OCI-LY7 (cell line): ENCODE measurements at regions not wholly inside any gene's neighbourhood (a gene's known extent, or its start where the extent isn't known, plus 50 kb on each side); places are given as distances from the start of the nearest gene placed in this dataset.

Experiments
- EZH2phosphoT487 ChIP-seq: fragments of 200-600 bp; sonication (generic); IDR thresholded peaks from 2 replicates; pipeline ENCODE4 v1.6.1; 2018; ENCODE audit warnings: low read depth, borderline replicate concordance, mild to moderate bottlenecking, mixed run types, antibody characterized with exemption, low read length, moderate library complexity, mixed read lengths
- TF ChIP-seq, protein P1 (sequence below): fragments of 200-600 bp; sonication (generic); conservative IDR thresholded peaks from 2 replicates; pipeline ENCODE4 v1.5.1; 2014; ENCODE audit warnings: mild to moderate bottlenecking, antibody characterized with exemption, low read length, moderate library complexity, mixed read lengths

- no peak for TF ChIP-seq EZH2phosphoT487
- TF ChIP-seq, protein P1, sequence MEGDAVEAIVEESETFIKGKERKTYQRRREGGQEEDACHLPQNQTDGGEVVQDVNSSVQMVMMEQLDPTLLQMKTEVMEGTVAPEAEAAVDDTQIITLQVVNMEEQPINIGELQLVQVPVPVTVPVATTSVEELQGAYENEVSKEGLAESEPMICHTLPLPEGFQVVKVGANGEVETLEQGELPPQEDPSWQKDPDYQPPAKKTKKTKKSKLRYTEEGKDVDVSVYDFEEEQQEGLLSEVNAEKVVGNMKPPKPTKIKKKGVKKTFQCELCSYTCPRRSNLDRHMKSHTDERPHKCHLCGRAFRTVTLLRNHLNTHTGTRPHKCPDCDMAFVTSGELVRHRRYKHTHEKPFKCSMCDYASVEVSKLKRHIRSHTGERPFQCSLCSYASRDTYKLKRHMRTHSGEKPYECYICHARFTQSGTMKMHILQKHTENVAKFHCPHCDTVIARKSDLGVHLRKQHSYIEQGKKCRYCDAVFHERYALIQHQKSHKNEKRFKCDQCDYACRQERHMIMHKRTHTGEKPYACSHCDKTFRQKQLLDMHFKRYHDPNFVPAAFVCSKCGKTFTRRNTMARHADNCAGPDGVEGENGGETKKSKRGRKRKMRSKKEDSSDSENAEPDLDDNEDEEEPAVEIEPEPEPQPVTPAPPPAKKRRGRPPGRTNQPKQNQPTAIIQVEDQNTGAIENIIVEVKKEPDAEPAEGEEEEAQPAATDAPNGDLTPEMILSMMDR = no peak
Observed at GRCh38 chrX:39905538-39905891, 192.2 kb downstream of the BCOR start.
